Neural cell (in vitro differentiated cells): ENCODE measurements at regions not wholly inside any gene's neighbourhood (a gene's known extent, or its start where the extent isn't known, plus 50 kb on each side); places are given as distances from the start of the nearest gene placed in this dataset.

ENCODE experiments used
- H2AFZ ChIP-seq: fragments of 200-600, 300-800 bp; sonication (generic), shearing (Covaris generic); 2 replicates; pipeline ENCODE4 v1.6.0; 2014; ENCODE audit warnings: low read depth, mild to moderate bottlenecking, antibody characterized with exemption, low read length, moderate library complexity
- H3F3A ChIP-seq: fragments of 200-600 bp; shearing (Covaris generic); 2 replicates; pipeline ENCODE4 v1.6.1; 2016; ENCODE audit warnings: mild to moderate bottlenecking, moderate library complexity, mixed read lengths, antibody characterized with exemption, low read length; ENCODE audit not compliant: insufficient read depth, poor library complexity, severe bottlenecking
- H3K27ac ChIP-seq: fragments of 200-600, 300-800 bp; sonication (generic), shearing (Covaris generic); 2 replicates; pipeline ENCODE4 v1.5.1; 2014; ENCODE audit warnings: mild to moderate bottlenecking, low read length, moderate library complexity
- H3K27me3 ChIP-seq: fragments of 300-800, 200-600 bp; sonication (generic), shearing (Covaris generic); 2 replicates; pipeline ENCODE4 v1.6.0; 2014; ENCODE audit warnings: mild to moderate bottlenecking, low read depth, low read length, moderate library complexity; ENCODE audit not compliant: insufficient read depth
- H3K36me3 ChIP-seq: fragments of 300-800, 200-600 bp; sonication (generic), shearing (Covaris generic); 2 replicates; pipeline ENCODE4 v1.5.1; 2014; ENCODE audit warnings: mild to moderate bottlenecking, antibody characterized with exemption, low read length, moderate library complexity; ENCODE audit not compliant: insufficient read depth
- H3K4me2 ChIP-seq: fragments of 300-800, 200-600 bp; sonication (generic), shearing (Covaris generic); 2 replicates; pipeline ENCODE4 v1.6.0; 2014; ENCODE audit warnings: mild to moderate bottlenecking, low read length
- H3K4me3 ChIP-seq: fragments of 300-800, 200-600 bp; sonication (generic), shearing (Covaris generic); 2 replicates; pipeline ENCODE4 v1.5.1; 2014; ENCODE audit warnings: mild to moderate bottlenecking, low read length, moderate library complexity
- H3K79me2 ChIP-seq: fragments of 200-600 bp; shearing (Covaris generic); replicated peaks from 2 replicates; pipeline ENCODE4 v1.6.0; 2014; ENCODE audit warnings: mild to moderate bottlenecking, low read length, moderate library complexity; ENCODE audit not compliant: insufficient read depth
- H3K9ac ChIP-seq: fragments of 300-800, 200-600 bp; sonication (generic), shearing (Covaris generic); 2 replicates; pipeline ENCODE4 v1.6.1; 2016; ENCODE audit warnings: mild to moderate bottlenecking, low read length, mixed read lengths
- H3K9me2 ChIP-seq: fragments of 200-600 bp; shearing (Covaris generic); 2 replicates; pipeline ENCODE4 v1.6.1; 2016; ENCODE audit warnings: mild to moderate bottlenecking, low read length, mixed read lengths; ENCODE audit not compliant: insufficient read depth
- H3K9me3 ChIP-seq: fragments of 200-600, 300-800 bp; sonication (generic), shearing (Covaris generic); 2 replicates; pipeline ENCODE4 v1.6.1; 2016; ENCODE audit warnings: mild to moderate bottlenecking, mixed run types, low read length, moderate library complexity, mixed read lengths
- H4K20me1 ChIP-seq: fragments of 200-600 bp; shearing (Covaris generic); 2 replicates; pipeline ENCODE4 v1.6.1; 2016; ENCODE audit warnings: mild to moderate bottlenecking, mixed run types; ENCODE audit not compliant: insufficient read depth
- CTCF ChIP-seq: fragments of 450-650 bp; IDR thresholded peaks from 2 replicates; pipeline ENCODE4 v1.5.1; 2014; ENCODE audit warnings: antibody characterized with exemption, mild to moderate bottlenecking, moderate library complexity; ENCODE audit not compliant: poor library complexity, severe bottlenecking
- EP300 ChIP-seq: fragments of 450-650 bp; conservative IDR thresholded peaks from 2 replicates; pipeline ENCODE4 v1.6.1; 2014; ENCODE audit warnings: antibody characterized with exemption, mild to moderate bottlenecking, moderate library complexity; ENCODE audit not compliant: poor library complexity, severe bottlenecking
- EZH2 ChIP-seq: fragments of 200-600, 300-800 bp; shearing (Covaris generic), sonication (generic); IDR thresholded peaks from 2 replicates; pipeline ENCODE4 v1.6.1; 2014; ENCODE audit warnings: antibody characterized with exemption, low read length, borderline replicate concordance, mild to moderate bottlenecking; ENCODE audit not compliant: insufficient read depth, poor library complexity, severe bottlenecking
- MXI1 ChIP-seq: fragments of 450-650 bp; conservative IDR thresholded peaks from 2 replicates; pipeline ENCODE4 v1.6.1; 2014; ENCODE audit warnings: antibody characterized with exemption, mild to moderate bottlenecking; ENCODE audit not compliant: poor library complexity, severe bottlenecking
- POLR2AphosphoS5 ChIP-seq: IDR thresholded peaks from 2 replicates; pipeline ENCODE4 v1.6.1; 2012
- RAD21 ChIP-seq: fragments of 450-650 bp; conservative IDR thresholded peaks from 2 replicates; pipeline ENCODE4 v1.6.1; 2014; ENCODE audit warnings: antibody characterized with exemption, mild to moderate bottlenecking, moderate library complexity
- REST ChIP-seq: IDR thresholded peaks from 2 replicates; pipeline ENCODE4 v1.6.1; 2012; ENCODE audit warnings: borderline replicate concordance
- SMC3 ChIP-seq: fragments of 450-650 bp; conservative IDR thresholded peaks from 2 replicates; pipeline ENCODE4 v1.6.1; 2014; ENCODE audit warnings: antibody characterized with exemption, mild to moderate bottlenecking, moderate library complexity; ENCODE audit not compliant: poor library complexity
- TAF1 ChIP-seq: IDR thresholded peaks from 2 replicates; pipeline ENCODE4 v1.6.1; 2012; ENCODE audit warnings: low read depth

GRCh38 chr6:40880906-40881305, 158.1 kb downstream of the UNC5CL start:
- Histone ChIP-seq H2AFZ (no peak overlapping the region), H3K79me2 (no peaks in the 10 kb centered on the region), H3K9ac (no peak overlapping the region), H3K4me3 (no peak overlapping the region), H4K20me1 (no peaks in the 10 kb centered on the region), H3K9me3 (no peaks in the 10 kb centered on the region), H3K27me3 (no peaks in the 10 kb centered on the region), H3K27ac (no peak overlapping the region), H3K4me2 (no peak overlapping the region), H3F3A (no peaks in the 10 kb centered on the region), H3K9me2 (no peaks in the 10 kb centered on the region), H3K36me3 (no peaks in the 10 kb centered on the region)
- TF ChIP-seq EP300 (no peak), MXI1 (no peak), TAF1 (no peak), SMC3 (no peak), CTCF (no peak), RAD21 (no peak), POLR2AphosphoS5 (no peak), REST (no peak), EZH2 (no peak)

GRCh38 chr6:40879169-40879568, 159.9 kb downstream of the UNC5CL start:
- no peak overlapping the region for H3K4me2 ChIP-seq
- H3K9me3 ChIP-seq: no peaks in the 10 kb centered on the region
- no peak for TF ChIP-seq CTCF
- TF ChIP-seq SMC3: no peak
- no peak for TF ChIP-seq MXI1
- no peak for TF ChIP-seq TAF1
- TF ChIP-seq RAD21: no peak
- TF ChIP-seq REST: no peak
- no peak for TF ChIP-seq EZH2
- TF ChIP-seq EP300: no peak
- TF ChIP-seq POLR2AphosphoS5: no peak
- H3K27me3 ChIP-seq: no peaks in the 10 kb centered on the region
- H3K27ac ChIP-seq: no peak overlapping the region
- H3K79me2 ChIP-seq: no peaks in the 10 kb centered on the region
- H3K36me3 ChIP-seq: no peaks in the 10 kb centered on the region
- no peak overlapping the region for H3K4me3 ChIP-seq
- H3F3A ChIP-seq: no peaks in the 10 kb centered on the region
- no peak overlapping the region for H2AFZ ChIP-seq
- no peak overlapping the region for H3K9ac ChIP-seq
- no peaks in the 10 kb centered on the region for H4K20me1 ChIP-seq
- no peaks in the 10 kb centered on the region for H3K9me2 ChIP-seq
